Muscle of arm (tissue), 1 donor: ENCODE measurements at regions not wholly inside any gene's neighbourhood (a gene's known extent, or its start where the extent isn't known, plus 50 kb on each side); places are given as distances from the start of the nearest gene placed in this dataset.

Source experiments
- DNase-seq: peaks from one replicate; pipeline ENCODE4 v3.0.0-alpha.2; 2013

GRCh38 chr2:21395366-21395765 lies 271.6 kb downstream of the TDRD15 start:
- DNase-seq: no peak

- no peak for DNase-seq
Observed at GRCh38 chr2:21396252-21396651, 272.5 kb downstream of the TDRD15 start.

GRCh38 chr2:21401022-21401698 lies 277.4 kb downstream of the TDRD15 start:
- DNase-seq: no peak

GRCh38 chr2:21404137-21404536 lies 280.4 kb downstream of the TDRD15 start:
- no peak for DNase-seq

GRCh38 chr2:21404827-21405625 lies 281.3 kb downstream of the TDRD15 start:
- DNase-seq: no peak

- DNase-seq: no peak
Observed at GRCh38 chr2:21406386-21406785, 282.6 kb downstream of the TDRD15 start.

- peak; percentile 52 for DNase-seq
Observed at GRCh38 chr2:21406911-21407310, 283.1 kb downstream of the TDRD15 start.

GRCh38 chr2:21407851-21408250 lies 284.1 kb downstream of the TDRD15 start:
- peak; percentile 23 for DNase-seq

GRCh38 chr2:21411741-21412140 lies 288.0 kb downstream of the TDRD15 start:
- DNase-seq: no peak

GRCh38 chr2:21412944-21413443 lies 289.2 kb downstream of the TDRD15 start:
- DNase-seq: no peak

- DNase-seq: no peak
Observed at GRCh38 chr2:21415234-21415633, 291.5 kb downstream of the TDRD15 start.

GRCh38 chr2:21416226-21416625 lies 292.5 kb downstream of the TDRD15 start:
- no peak for DNase-seq

- DNase-seq: no peak
Observed at GRCh38 chr2:21418456-21418855, 294.7 kb downstream of the TDRD15 start.

GRCh38 chr2:21420553-21421335 lies 297.0 kb downstream of the TDRD15 start:
- no peak for DNase-seq

GRCh38 chr2:21422050-21422449 lies 298.3 kb downstream of the TDRD15 start:
- DNase-seq: no peak

- no peak for DNase-seq
Observed at GRCh38 chr2:21422724-21423522, 299.2 kb downstream of the TDRD15 start.

GRCh38 chr2:21423854-21424253 lies 300.1 kb downstream of the TDRD15 start:
- no peak for DNase-seq

GRCh38 chr2:21424375-21424774 lies 300.6 kb downstream of the TDRD15 start:
- no peak for DNase-seq

- DNase-seq: no peak
Observed at GRCh38 chr2:21427606-21428005, 303.8 kb downstream of the TDRD15 start.

- no peak for DNase-seq
Observed at GRCh38 chr2:21428754-21429153, 305.0 kb downstream of the TDRD15 start.

- no peak for DNase-seq
Observed at GRCh38 chr2:21429747-21430146, 306.0 kb downstream of the TDRD15 start.

GRCh38 chr2:21431078-21431477 lies 307.3 kb downstream of the TDRD15 start:
- DNase-seq: no peak
